Hepatocyte (in vitro differentiated cells): ENCODE measurements at regions not wholly inside any gene's neighbourhood (a gene's known extent, or its start where the extent isn't known, plus 50 kb on each side); places are given as distances from the start of the nearest gene placed in this dataset.

ENCODE experiments used
- CTCF ChIP-seq: fragments of 200-600 bp; sonication (generic); IDR thresholded peaks from 2 replicates; pipeline ENCODE4 v1.5.1; 2016; ENCODE audit warnings: antibody characterized with exemption, mild to moderate bottlenecking; ENCODE audit not compliant: poor library complexity
- EZH2phosphoT487 ChIP-seq: fragments of 200-600 bp; sonication (generic); IDR thresholded peaks from one replicate; pipeline ENCODE4 v1.6.1; 2018; ENCODE audit warnings: antibody characterized with exemption, mild to moderate bottlenecking, low read depth, moderate library complexity; ENCODE audit not compliant: unreplicated experiment, severe bottlenecking

- TF ChIP-seq CTCF (no peak), EZH2phosphoT487 (no peak)
Measured at GRCh38 chr4:11323771-11324170, 104.9 kb downstream of the HS3ST1 start.
